H9 (cell line): ENCODE measurements at regions not wholly inside any gene's neighbourhood (a gene's known extent, or its start where the extent isn't known, plus 50 kb on each side); places are given as distances from the start of the nearest gene placed in this dataset.

Experiments
- DNase-seq: peaks from one replicate; pipeline ENCODE4 v3.0.0-alpha.2; 2017
- H2AFZ ChIP-seq: one replicate; pipeline ENCODE4 v1.6.1; 2013; ENCODE audit warnings: mild to moderate bottlenecking, low read length, control low read depth, moderate library complexity
- H2AK5ac ChIP-seq: 2 replicates; pipeline ENCODE4 v1.6.1; 2013; ENCODE audit warnings: low read length, control low read depth, mixed read lengths; ENCODE audit not compliant: insufficient read length
- H2BK120ac ChIP-seq: one replicate; pipeline ENCODE4 v1.6.1; 2013; ENCODE audit warnings: low read depth, mild to moderate bottlenecking, low read length, control low read depth, inconsistent platforms; ENCODE audit not compliant: poor library complexity, severe bottlenecking
- H2BK12ac ChIP-seq: 2 replicates; pipeline ENCODE4 v1.6.1; 2013; ENCODE audit warnings: low read length, control low read depth, mixed read lengths, low read depth; ENCODE audit not compliant: insufficient read length
- H2BK15ac ChIP-seq: 2 replicates; pipeline ENCODE4 v1.6.1; 2013; ENCODE audit warnings: low read depth, low read length, control low read depth
- H2BK20ac ChIP-seq: one replicate; pipeline ENCODE4 v1.6.1; 2013; ENCODE audit warnings: low read depth, mild to moderate bottlenecking, low read length, control low read depth, inconsistent platforms; ENCODE audit not compliant: poor library complexity, severe bottlenecking
- H2BK5ac ChIP-seq: 2 replicates; pipeline ENCODE4 v1.6.1; 2013; ENCODE audit warnings: low read length, control low read depth, mixed read lengths; ENCODE audit not compliant: insufficient read length
- H3K14ac ChIP-seq: 2 replicates; pipeline ENCODE4 v1.6.1; 2013; ENCODE audit warnings: low read length, control low read depth; ENCODE audit not compliant: insufficient read depth
- H3K18ac ChIP-seq: 2 replicates; pipeline ENCODE4 v1.6.1; 2013; ENCODE audit warnings: low read depth, mild to moderate bottlenecking, mixed read lengths, low read length, control low read depth; ENCODE audit not compliant: insufficient read length
- H3K23ac ChIP-seq: 2 replicates; pipeline ENCODE4 v1.6.1; 2013; ENCODE audit warnings: low read length, control low read depth, mixed read lengths, low read depth; ENCODE audit not compliant: insufficient read length
- H3K23me2 ChIP-seq: 2 replicates; pipeline ENCODE4 v1.6.1; 2013; ENCODE audit warnings: low read depth, mild to moderate bottlenecking, mixed read lengths, low read length, control low read depth; ENCODE audit not compliant: insufficient read length, poor library complexity, severe bottlenecking
- H3K27ac ChIP-seq: 2 replicates; pipeline ENCODE4 v1.5.1; 2013; ENCODE audit warnings: low read length, control low read depth, mixed read lengths, low read depth; ENCODE audit not compliant: insufficient read length
- H3K27me3 ChIP-seq: 2 replicates; pipeline ENCODE4 v1.6.1; 2013; ENCODE audit warnings: low read length, control low read depth, inconsistent platforms; ENCODE audit not compliant: insufficient read depth
- H3K4ac ChIP-seq: 2 replicates; pipeline ENCODE4 v1.6.1; 2013; ENCODE audit warnings: low read depth, mild to moderate bottlenecking, control low read depth, inconsistent platforms, low read length, moderate library complexity
- H3K4me1 ChIP-seq: 2 replicates; pipeline ENCODE4 v1.6.1; 2013; ENCODE audit warnings: low read length, control low read depth, inconsistent platforms; ENCODE audit not compliant: insufficient read depth
- H3K4me2 ChIP-seq: 2 replicates; pipeline ENCODE4 v1.6.1; 2013; ENCODE audit warnings: low read length, control low read depth, mixed read lengths; ENCODE audit not compliant: insufficient read length, insufficient read depth
- H3K56ac ChIP-seq: 2 replicates; pipeline ENCODE4 v1.6.1; 2013; ENCODE audit warnings: low read depth, mild to moderate bottlenecking, mixed read lengths, low read length, control low read depth; ENCODE audit not compliant: insufficient read length
- H3K79me1 ChIP-seq: 2 replicates; pipeline ENCODE4 v1.6.1; 2013; ENCODE audit warnings: low read depth, mild to moderate bottlenecking, moderate library complexity, low read length, control low read depth, inconsistent platforms; ENCODE audit not compliant: insufficient read depth, poor library complexity, severe bottlenecking
- H3K79me2 ChIP-seq: 2 replicates; pipeline ENCODE4 v1.6.1; 2013; ENCODE audit warnings: low read length, control low read depth, inconsistent platforms; ENCODE audit not compliant: insufficient read depth
- H3K9ac ChIP-seq: 2 replicates; pipeline ENCODE4 v1.6.1; 2013; ENCODE audit warnings: low read length, control low read depth, mixed read lengths; ENCODE audit not compliant: insufficient read length; ENCODE audit errors: extremely low read depth
- H3K9me3 ChIP-seq: one replicate; pipeline ENCODE4 v1.6.1; 2013; ENCODE audit warnings: low read depth, low read length, inconsistent platforms; ENCODE audit not compliant: control insufficient read depth
- H3T11ph ChIP-seq: one replicate; pipeline ENCODE4 v1.6.1; 2013; ENCODE audit warnings: mild to moderate bottlenecking, low read length, control low read depth, inconsistent platforms
- H4K20me1 ChIP-seq: one replicate; pipeline ENCODE4 v1.6.1; 2013; ENCODE audit not compliant: control insufficient read depth, insufficient read length, insufficient read depth
- H4K5ac ChIP-seq: 2 replicates; pipeline ENCODE4 v1.6.1; 2013; ENCODE audit warnings: low read depth, mild to moderate bottlenecking, mixed read lengths, low read length, control low read depth; ENCODE audit not compliant: insufficient read length
- H4K8ac ChIP-seq: replicated peaks from 2 replicates; pipeline ENCODE4 v1.6.1; 2013; ENCODE audit warnings: low read length, control low read depth, mixed read lengths, low read depth; ENCODE audit not compliant: insufficient read length
- H4K91ac ChIP-seq: 2 replicates; pipeline ENCODE4 v1.6.1; 2013; ENCODE audit warnings: low read depth, mild to moderate bottlenecking, moderate library complexity, mixed read lengths, low read length, control low read depth; ENCODE audit not compliant: insufficient read length
- H3K27ac Mint-ChIP-seq, 3 experiments: 2 replicates in 2 of 3; 3 replicates in 1 of 3; pipeline ENCODE4 v1.8.0; 2020 to 2021; ENCODE audit warnings: mixed read lengths in 3 of 3, mild to moderate bottlenecking in 1 of 3, moderate library complexity in 1 of 3
- H3K27me3 Mint-ChIP-seq: 2 replicates; pipeline ENCODE4 v1.8.0; 2021; ENCODE audit warnings: low read depth, mild to moderate bottlenecking, moderate library complexity, mixed read lengths
- H3K36me3 Mint-ChIP-seq, 3 experiments: 2 replicates in 2 of 3; 3 replicates in 1 of 3; pipeline ENCODE4 v1.8.0; 2020 to 2021; ENCODE audit warnings: low read depth in 3 of 3, mixed read lengths in 3 of 3; ENCODE audit not compliant: insufficient read depth in 1 of 3
- H3K4me1 Mint-ChIP-seq, 2 experiments: 2 replicates each; pipeline ENCODE4 v1.8.0; 2020; ENCODE audit warnings: mixed read lengths in 2 of 2
- H3K4me3 Mint-ChIP-seq, 2 experiments: 2 replicates in 1 of 2; 3 replicates in 1 of 2; pipeline ENCODE4 v1.8.0; 2020 to 2021; ENCODE audit warnings: mild to moderate bottlenecking in 2 of 2, mixed read lengths in 2 of 2, moderate library complexity in 1 of 2
- H3K9me3 Mint-ChIP-seq, 2 experiments: 2 replicates in 1 of 2; 3 replicates in 1 of 2; pipeline ENCODE4 v1.8.0; 2020; ENCODE audit warnings: mild to moderate bottlenecking in 2 of 2, mixed read lengths in 2 of 2, moderate library complexity in 1 of 2
- WGBS: extraction: QIAGEN DNeasy Blood & Tissue Kit; methylation state at CpG from one replicate; pipeline ENCODE4 v1.1.7; 2013; ENCODE audit warnings: missing lambda C conversion rate, low lambda C conversion rate, mixed read lengths; ENCODE audit not compliant: insufficient read length; ENCODE audit errors: extremely low coverage; 5-methylcytosine and 5-hydroxymethylcytosine counted together
- TF ChIP-seq, protein P1 (sequence below): fragments of 200-600 bp; sonication (generic); conservative IDR thresholded peaks from 3 replicates; pipeline ENCODE4 v1.8.0; 2021; ENCODE audit warnings: antibody characterized with exemption, mild to moderate bottlenecking

DNA sequence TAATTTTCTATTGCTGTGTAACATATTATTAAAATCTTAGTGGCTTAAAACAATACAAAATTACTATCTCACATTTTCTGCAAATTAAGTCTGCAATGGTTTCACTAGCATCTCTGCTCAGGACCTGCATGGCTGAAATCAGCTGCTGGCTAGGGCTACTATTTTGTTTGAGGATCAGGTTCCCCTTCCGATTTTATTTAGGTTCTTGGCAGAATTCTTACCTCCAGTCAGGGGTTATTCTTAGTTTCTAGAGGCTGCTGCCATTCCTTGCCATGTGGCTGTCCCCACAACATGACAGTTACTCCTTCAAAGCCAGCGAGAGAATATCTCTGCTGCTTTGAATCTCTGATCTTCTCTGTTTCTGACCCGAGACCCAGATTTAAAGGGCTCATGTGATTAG, 424.5 kb upstream of the ANO5 start:
- Histone ChIP-seq H4K5ac (no peak overlapping the region), H4K8ac (no peak overlapping the region), H2BK120ac (no peak overlapping the region), H2AK5ac (no peak overlapping the region), H3K79me1 (no peaks in the 10 kb centered on the region), H3K23me2 (no peaks in the 10 kb centered on the region), H4K20me1 (no peaks in the 10 kb centered on the region), H3K4ac (no peak overlapping the region), H3K18ac (no peak overlapping the region), H3K14ac (no peak overlapping the region), H3K9me3 (no peaks in the 10 kb centered on the region), H3K56ac (no peak overlapping the region), H3K79me2 (no peaks in the 10 kb centered on the region), H2AFZ (no peak overlapping the region), H3K9ac (no peak overlapping the region), H4K91ac (no peak overlapping the region), H3K4me1 (no peaks in the 10 kb centered on the region), H2BK12ac (no peak overlapping the region), H2BK20ac (no peak overlapping the region), H2BK15ac (no peak overlapping the region), H3K23ac (no peak overlapping the region), H2BK5ac (no peak overlapping the region), H3K27me3 (no peaks in the 10 kb centered on the region), H3K4me2 (no peak overlapping the region), H3T11ph (no peak overlapping the region), H3K27ac (no peak overlapping the region)
- no peaks in the 10 kb centered on the region for H3K4me1 Mint-ChIP-seq
- no peaks in the 10 kb centered on the region for H3K27me3 Mint-ChIP-seq
- WGBS = no CpG with 5 or more reads among the region's 3 CpGs
- DNase-seq = no peak
- TF ChIP-seq, protein P1, sequence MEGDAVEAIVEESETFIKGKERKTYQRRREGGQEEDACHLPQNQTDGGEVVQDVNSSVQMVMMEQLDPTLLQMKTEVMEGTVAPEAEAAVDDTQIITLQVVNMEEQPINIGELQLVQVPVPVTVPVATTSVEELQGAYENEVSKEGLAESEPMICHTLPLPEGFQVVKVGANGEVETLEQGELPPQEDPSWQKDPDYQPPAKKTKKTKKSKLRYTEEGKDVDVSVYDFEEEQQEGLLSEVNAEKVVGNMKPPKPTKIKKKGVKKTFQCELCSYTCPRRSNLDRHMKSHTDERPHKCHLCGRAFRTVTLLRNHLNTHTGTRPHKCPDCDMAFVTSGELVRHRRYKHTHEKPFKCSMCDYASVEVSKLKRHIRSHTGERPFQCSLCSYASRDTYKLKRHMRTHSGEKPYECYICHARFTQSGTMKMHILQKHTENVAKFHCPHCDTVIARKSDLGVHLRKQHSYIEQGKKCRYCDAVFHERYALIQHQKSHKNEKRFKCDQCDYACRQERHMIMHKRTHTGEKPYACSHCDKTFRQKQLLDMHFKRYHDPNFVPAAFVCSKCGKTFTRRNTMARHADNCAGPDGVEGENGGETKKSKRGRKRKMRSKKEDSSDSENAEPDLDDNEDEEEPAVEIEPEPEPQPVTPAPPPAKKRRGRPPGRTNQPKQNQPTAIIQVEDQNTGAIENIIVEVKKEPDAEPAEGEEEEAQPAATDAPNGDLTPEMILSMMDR = no peak
- no peak overlapping the region for H3K27ac Mint-ChIP-seq
- H3K4me3 Mint-ChIP-seq = no peak overlapping the region
- no peaks in the 10 kb centered on the region for H3K9me3 Mint-ChIP-seq
- no peaks in the 10 kb centered on the region for H3K36me3 Mint-ChIP-seq
